ENCODE measurements at regions not wholly inside any gene's neighbourhood (a gene's known extent, or its start where the extent isn't known, plus 50 kb on each side); places are given as distances from the start of the nearest gene placed in this dataset.

DNA sequence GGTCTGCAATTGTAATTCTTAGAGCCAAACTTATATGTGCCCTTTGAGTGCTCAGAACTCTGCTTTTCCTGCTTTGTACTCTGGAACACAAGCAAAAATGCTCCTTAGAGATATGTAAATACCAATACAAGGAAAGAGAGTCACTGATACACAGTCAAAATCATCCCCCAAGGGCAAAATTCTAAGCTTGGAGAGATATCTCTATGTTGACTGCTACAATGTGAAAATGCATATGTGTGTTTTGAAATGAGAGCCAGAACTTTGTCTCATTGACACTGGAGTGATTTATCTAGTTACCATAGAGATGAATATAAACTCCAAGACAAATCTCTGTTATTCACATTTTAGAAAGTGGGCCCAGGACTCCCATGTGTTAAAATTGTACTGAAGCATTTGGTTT lies 494.8 kb upstream of the SLITRK1 start:
- DNase-seq: no peak
- TF ChIP-seq, protein P1, sequence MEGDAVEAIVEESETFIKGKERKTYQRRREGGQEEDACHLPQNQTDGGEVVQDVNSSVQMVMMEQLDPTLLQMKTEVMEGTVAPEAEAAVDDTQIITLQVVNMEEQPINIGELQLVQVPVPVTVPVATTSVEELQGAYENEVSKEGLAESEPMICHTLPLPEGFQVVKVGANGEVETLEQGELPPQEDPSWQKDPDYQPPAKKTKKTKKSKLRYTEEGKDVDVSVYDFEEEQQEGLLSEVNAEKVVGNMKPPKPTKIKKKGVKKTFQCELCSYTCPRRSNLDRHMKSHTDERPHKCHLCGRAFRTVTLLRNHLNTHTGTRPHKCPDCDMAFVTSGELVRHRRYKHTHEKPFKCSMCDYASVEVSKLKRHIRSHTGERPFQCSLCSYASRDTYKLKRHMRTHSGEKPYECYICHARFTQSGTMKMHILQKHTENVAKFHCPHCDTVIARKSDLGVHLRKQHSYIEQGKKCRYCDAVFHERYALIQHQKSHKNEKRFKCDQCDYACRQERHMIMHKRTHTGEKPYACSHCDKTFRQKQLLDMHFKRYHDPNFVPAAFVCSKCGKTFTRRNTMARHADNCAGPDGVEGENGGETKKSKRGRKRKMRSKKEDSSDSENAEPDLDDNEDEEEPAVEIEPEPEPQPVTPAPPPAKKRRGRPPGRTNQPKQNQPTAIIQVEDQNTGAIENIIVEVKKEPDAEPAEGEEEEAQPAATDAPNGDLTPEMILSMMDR (IDR thresholded peaks at IDR 0.05): no peak
- Histone ChIP-seq H3K4me1 (no peaks in the 10 kb centered on the region), H3K9me3 (no peaks in the 10 kb centered on the region), H3K27ac (no peak overlapping the region), H3K27me3 (ENCODE audit: insufficient read depth in 3 of 3, low read length in 2 of 3) (no peaks in the 10 kb centered on the region), H3K36me3 (ENCODE audit: insufficient read depth in 1 of 2, low read depth in 1 of 2) (no peaks in the 10 kb centered on the region), H3K4me3 (no peak overlapping the region)
- ATAC-seq: no peak
- intact Hi-C loops (cut with DNase I): no loop called here

DNA sequence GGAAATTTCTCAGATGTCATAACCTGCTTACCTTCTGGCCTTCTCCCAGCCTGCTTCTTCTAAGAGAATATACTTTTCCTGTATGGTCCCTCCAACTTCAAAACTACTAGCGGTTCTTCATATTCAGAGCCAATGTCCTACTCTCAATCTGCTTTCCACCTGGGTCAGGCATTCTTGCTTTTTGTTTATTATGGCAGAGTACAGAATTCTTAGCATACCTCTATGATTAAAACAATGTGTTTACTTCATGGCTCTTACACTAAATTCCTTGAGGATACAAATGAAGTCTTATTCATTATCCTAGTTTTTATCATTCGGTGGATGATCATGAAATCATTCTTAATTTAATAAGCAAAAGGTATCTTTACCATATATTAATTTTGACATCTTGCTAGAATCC lies 484.2 kb upstream of the SLITRK1 start:
- WGBS, 3 donors: 78 to 87% (median 82%) methylated on average over 2 of the region's 2 CpGs
- Histone ChIP-seq H3K27ac (no peak overlapping the region), H3K4me1 (no peaks in the 10 kb centered on the region), H3K9me3 (no peaks in the 10 kb centered on the region), H3K4me3 (no peak overlapping the region), H3K36me3 (ENCODE audit: insufficient read depth in 1 of 2, low read depth in 1 of 2) (no peaks in the 10 kb centered on the region), H3K27me3 (ENCODE audit: insufficient read depth in 3 of 3, low read length in 2 of 3) (no peaks in the 10 kb centered on the region)
- intact Hi-C loops (cut with DNase I): no loop called here
- ATAC-seq (no peak), DNase-seq (no peak)
- TF ChIP-seq, protein P1 (IDR thresholded peaks at IDR 0.05): no peak

DNA sequence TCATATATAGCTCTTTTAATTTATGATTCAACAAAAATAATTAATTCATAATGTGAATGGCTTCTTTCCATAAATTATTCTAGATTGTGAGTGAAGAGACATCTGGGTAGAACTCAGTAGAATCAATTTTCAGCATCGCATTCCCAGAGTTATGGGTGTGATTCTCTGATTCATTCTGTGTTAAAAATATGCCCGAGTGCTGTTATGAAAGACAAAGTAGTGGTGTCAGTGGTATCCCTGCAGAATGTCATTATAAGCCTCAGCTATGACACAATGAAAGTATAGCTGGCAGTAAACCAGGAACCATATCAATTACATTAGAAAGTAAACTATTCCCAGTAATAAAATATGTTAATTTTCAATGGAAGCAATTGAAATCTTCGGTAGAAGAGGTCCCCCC lies 480.5 kb upstream of the SLITRK1 start:
- no peaks in the 10 kb centered on the region for H3K27me3 ChIP-seq (ENCODE audit: insufficient read depth in 3 of 3, low read length in 2 of 3)
- WGBS, 3 donors: 23 to 25% (median 25%) methylated on average over 3 of the region's 3 CpGs
- no peak overlapping the region for H3K4me3 ChIP-seq
- no peaks in the 10 kb centered on the region for H3K36me3 ChIP-seq (ENCODE audit: insufficient read depth in 1 of 2, low read depth in 1 of 2)
- intact Hi-C loops (cut with DNase I): no loop called here
- no peak overlapping the region for H3K27ac ChIP-seq
- no peaks in the 10 kb centered on the region for H3K9me3 ChIP-seq
- ATAC-seq (no peak), DNase-seq (no peak)
- TF ChIP-seq, protein P1 (IDR thresholded peaks at IDR 0.05): no peak
- no peaks in the 10 kb centered on the region for H3K4me1 ChIP-seq

DNA sequence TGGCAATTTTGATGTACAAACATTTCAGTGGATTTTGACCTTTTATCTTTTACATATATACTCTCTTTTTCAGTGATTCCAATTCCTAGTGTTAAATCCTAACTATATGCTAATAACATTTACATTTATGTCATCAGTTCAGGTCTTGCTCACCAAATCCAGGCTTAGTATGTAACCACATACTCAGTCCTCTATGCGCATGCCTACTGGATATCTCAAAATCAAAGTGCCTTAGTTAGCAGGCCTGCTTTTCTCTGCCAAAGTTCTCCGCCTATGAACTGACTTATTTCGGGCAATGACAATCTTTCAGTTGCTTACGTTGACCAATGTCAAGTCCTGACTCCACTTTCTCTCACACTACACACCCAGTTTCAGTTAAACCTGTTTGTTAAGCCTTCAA lies 478.5 kb upstream of the SLITRK1 start:
- Histone ChIP-seq H3K27me3 (ENCODE audit: insufficient read depth in 3 of 3, low read length in 2 of 3) (no peaks in the 10 kb centered on the region), H3K9me3 (no peaks in the 10 kb centered on the region), H3K4me3 (no peak overlapping the region), H3K4me1 (no peaks in the 10 kb centered on the region), H3K36me3 (ENCODE audit: insufficient read depth in 1 of 2, low read depth in 1 of 2) (no peaks in the 10 kb centered on the region), H3K27ac (no peak overlapping the region)
- ATAC-seq: no peak
- TF ChIP-seq, protein P1 (IDR thresholded peaks at IDR 0.05): no peak
- intact Hi-C loops (cut with DNase I): no loop called here
- DNase-seq: no peak
- WGBS, 3 donors: 80 to 97% (median 96%) methylated on average over 4 of the region's 4 CpGs

DNA sequence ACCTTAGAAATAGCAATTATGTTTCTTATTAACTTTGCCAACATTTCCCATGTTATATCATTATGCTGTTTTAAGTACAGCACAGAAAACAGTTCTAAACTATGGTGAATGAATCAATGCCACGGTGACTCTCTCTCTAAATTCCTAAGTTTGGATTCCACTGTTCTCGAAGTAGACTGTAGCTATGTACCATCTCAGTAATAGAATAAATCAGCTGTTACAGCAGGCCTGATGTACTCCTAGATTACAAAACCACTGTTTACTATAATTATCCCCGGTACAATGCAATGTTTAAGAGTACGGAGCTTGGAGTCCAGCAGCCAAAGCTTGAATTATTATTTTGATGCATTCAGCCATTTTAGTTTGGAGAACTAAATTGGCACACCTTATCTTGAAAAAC lies 476.3 kb upstream of the SLITRK1 start:
- H3K4me1 ChIP-seq: no peaks in the 10 kb centered on the region
- no peaks in the 10 kb centered on the region for H3K36me3 ChIP-seq (ENCODE audit: insufficient read depth in 1 of 2, low read depth in 1 of 2)
- DNase-seq (no peak), ATAC-seq (no peak)
- TF ChIP-seq, protein P1 (IDR thresholded peaks at IDR 0.05): no peak
- no peak overlapping the region for H3K4me3 ChIP-seq
- WGBS, 3 donors: 63 to 70% (median 66%) methylated on average over 4 of the region's 4 CpGs
- H3K27me3 ChIP-seq (ENCODE audit: insufficient read depth in 3 of 3, low read length in 2 of 3): no peaks in the 10 kb centered on the region
- H3K9me3 ChIP-seq: no peaks in the 10 kb centered on the region
- intact Hi-C loops (cut with DNase I): no loop called here
- H3K27ac ChIP-seq: no peak overlapping the region
